ENCODE measurements at regions not wholly inside any gene's neighbourhood (a gene's known extent, or its start where the extent isn't known, plus 50 kb on each side); places are given as distances from the start of the nearest gene placed in this dataset.

DNA sequence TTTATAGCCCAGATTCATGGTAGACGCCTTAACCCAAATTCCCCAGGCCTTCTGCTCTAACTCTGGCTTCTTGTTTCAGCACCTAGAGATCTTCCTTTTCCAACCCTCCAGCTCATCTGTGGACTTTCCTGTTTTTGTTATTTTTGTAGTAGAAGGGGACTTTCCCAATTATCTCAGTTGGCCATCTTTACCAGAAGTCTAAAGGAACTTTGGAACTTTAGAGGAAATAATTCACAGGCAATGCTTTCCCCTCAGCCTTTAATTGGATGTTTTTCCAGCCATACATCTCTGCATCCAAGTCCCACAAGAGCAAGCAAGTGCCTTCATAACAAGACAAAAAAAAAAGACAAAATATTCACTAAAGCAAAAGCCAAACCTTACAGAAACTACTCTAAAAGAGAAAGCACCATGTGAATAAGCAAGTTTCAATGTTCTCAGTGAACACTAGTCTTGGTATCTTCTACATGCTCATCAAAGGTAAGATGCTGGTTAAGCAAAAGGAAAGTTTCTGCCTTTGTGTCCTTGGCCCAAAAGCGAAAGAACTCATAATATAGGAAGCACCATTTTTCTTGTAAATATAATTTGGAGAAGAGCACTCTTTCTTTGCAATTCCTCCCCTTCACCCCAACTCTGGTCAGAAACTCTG, 377.3 kb downstream of the SETD4 start:
- DNase-seq, result no peak

DNA sequence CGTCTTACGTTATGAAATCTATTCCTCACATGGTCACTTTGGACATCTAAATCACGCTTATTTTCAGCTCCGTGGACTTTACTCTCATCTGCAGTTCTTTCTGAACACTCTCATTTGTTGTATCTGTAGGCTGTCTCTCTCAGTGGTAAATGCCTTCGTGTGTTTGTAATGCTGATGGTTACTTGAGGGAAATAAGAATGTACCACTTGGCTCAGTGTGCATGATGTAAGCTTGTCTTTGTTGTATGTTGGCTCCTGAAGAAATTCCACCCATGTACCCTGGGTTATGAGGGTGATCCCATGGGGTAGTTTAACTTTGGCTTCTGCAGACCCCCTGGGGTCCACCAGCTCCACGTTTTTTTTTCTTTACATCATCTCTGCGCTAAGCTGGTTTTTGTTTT, 378.4 kb downstream of the SETD4 start:
- no peak for DNase-seq

DNA sequence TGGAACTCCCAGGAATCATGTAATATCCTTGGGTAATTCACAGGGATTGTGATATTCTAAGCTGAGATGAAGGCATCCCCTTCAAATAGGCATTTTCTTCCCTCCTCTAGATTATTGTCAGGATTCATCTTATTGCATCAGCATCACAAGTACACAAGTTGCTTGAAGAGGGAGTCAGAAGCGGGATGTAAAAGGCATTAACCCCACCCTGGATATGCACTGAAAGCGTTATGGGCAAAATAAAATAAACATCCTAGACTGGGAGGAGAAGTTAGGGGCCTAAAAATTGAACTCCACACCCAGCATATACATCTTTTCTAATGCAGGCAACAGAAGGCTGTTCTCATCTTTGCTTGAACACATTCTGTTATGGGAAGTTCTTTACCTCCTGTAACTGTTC, 381.2 kb downstream of the SETD4 start:
- no peak for DNase-seq

DNA sequence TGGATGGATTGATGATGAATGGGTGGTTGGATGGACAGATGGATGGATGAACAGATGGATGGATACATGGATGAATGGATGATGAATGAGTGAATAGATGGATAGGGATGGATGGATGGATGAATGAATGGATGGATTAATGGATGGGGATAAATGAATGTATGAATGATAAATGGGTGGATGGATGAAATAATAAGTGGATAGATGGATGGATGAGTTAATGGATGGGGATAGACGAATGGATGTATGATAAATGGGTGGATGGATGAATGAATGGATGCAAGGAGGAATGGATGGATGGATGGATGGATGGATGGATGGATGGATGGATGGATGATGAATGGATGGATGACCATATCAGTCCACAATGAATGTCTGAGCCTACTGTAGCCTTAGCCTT, 381.9 kb downstream of the SETD4 start:
- no peak for DNase-seq

DNA sequence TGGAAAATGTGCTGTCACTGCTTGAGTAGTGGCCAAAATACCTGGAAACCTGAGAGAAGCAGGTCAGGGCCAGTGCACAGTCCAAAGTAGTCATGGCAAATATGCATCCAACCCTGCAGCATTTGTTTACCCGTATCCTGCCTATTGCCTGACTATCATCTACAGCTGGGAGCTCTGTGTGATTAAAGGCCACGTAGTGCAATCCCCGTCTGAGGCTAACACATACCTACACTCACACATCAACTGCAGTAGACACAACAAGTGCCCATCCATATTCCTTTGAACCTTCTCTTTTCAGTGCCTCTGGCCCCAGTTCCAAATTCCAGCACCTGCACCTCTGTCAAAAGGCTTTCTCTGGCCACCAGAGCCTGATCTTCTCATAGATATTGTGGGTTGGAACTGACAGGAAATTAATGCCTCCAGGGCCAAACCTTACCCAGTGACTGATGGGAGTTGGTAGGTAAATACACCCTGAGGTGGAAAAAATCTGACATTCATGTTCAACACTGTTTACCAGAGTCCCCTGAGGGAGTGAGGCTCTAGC, 383.0 kb downstream of the SETD4 start:
- no peak for DNase-seq

DNA sequence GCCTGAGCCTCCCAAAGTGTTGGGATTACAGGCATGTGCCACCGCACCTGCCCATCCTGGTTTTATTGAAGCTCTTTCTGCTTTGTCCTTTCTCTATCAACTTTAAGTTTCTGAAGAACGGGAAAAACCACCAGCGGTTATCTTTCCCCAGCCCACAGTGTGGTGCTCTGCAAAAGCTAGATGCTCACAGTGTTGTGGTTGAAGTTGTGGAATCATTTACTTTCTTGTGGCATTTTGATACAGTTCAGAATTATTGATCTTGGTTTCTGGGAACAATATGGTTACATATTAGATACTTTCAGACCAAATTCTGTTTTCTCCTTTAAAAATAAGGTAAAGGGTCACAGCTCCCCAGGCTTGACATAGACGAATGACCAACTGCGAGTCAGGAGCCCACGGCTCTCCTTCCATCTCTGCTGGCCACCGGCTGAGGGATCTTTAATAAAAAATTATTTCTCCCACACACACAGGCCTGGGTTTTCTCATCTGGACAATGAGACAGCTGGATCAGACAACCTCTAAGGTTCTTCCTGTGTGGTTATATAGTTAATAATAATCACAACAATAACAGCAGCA, 385.3 kb downstream of the SETD4 start:
- no peak for DNase-seq

DNA sequence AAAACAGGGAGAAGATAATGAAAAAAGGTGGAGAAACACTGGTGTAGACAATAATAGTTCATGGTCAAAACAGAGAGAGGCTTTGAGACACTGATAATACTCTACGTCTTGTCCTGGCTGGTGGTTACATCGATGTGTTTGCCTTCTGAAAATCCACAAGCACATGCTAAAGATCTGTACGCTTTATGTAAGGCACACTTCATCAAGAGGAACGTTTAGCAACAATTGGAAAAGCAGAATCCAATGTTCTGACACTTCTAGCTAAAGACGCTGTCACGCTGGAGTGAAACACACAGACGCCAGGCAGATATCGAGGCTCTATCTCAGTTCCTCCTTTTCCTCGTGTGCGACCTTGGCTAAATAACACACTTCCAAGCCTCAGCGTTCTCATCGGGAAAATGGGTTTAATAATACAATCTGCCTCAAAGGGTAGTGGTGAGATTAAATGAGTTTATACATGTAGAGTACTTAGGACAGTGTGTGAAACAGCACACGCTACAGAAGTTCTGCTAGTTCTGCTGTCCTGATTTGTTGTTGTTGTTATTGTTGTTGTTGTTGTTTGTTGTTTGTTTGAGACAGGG, 386.1 kb downstream of the SETD4 start:
- no peak for DNase-seq

DNA sequence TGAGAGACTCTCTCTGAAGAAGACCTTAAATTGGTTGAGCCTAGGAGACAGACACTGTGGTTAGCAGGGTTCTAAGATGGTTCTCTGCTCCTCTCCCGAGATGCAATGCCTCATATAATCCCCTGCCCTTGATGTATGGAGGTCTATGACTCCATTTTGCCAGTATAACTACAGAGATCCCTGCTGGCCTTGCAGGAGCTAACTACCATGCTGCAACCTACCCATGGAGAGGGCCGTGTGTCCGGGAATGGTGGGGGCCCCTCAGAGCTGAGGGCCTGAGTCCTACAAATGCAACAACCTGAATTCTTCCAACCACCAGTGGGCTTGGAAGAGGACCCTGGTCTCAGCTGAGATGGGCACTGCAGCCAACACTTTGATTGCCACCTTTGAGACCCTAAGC, 388.0 kb downstream of the SETD4 start:
- DNase-seq, result no peak

DNA sequence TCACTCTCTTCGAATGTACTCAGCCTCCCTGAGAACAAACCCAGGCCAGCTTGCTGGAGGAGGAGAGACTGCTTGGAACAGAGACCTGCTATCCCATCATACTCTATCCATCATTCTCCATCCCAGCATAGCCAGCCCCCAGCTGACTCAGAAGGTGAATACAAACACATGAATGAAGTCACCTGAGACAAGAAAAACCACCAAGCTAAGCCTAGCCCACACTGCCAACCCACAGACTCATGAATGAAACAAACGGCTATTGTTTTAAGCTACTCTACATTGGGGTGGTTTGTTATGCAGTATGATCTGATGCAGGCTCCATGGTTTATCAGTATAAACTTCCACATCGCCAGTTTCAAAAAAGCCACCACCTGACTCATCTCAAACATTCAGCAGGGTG, 395.6 kb downstream of the SETD4 start:
- DNase-seq, result no peak

DNA sequence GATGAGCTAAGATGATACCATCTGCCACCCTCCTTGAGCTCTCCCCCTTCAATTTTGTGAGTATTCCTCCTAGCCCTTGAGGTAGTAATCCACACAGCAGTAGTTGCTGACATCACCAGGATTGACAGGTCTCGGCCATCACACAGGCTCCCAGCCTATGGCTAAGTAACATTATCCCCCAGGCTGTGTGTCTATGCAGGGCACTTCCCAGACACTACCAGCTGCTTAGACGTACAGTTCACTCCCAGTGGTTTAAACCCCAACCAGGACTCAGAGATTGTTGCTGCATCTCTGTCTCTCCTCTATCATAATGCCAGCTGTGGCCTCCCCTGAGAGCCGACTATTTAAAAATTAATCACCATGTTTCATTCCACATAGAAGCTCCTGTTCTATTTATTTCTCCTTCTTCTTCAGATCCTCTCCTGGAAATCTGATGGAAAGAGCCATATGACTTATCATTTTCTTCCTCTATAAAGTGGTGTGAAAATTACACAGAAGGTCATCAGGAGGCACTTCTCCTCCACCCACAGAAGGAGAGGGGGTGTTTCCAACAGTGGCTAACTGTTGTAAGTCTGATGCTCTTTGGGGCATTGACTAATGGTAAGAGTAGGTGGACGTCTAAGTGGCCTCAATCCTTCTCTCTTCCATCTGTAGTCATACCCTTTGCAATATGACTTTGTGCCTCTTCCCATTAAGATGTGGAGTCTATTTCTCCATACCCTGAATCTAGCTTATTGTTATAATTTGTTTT, 396.3 kb downstream of the SETD4 start:
- no peak for DNase-seq

DNA sequence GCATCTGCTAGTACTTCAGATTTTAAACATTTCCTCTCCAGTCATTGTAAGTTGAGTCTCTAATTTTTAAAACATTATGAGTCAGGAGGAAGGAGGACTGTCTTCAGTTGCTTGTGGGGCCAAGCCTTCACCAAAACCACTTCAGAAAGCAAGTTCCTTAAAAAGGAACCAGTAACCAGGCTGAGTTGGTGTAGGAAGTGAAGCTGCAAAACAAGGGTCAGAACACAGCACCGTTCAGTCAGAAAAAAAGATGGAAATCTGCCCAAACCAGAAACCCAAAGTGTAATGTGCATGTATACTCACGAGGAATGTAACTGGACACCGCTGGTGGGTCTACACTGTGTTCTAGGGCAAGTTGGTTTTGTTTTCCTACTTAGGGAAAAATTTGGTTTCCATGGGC, 402.1 kb downstream of the SETD4 start:
- no peak for DNase-seq

DNA sequence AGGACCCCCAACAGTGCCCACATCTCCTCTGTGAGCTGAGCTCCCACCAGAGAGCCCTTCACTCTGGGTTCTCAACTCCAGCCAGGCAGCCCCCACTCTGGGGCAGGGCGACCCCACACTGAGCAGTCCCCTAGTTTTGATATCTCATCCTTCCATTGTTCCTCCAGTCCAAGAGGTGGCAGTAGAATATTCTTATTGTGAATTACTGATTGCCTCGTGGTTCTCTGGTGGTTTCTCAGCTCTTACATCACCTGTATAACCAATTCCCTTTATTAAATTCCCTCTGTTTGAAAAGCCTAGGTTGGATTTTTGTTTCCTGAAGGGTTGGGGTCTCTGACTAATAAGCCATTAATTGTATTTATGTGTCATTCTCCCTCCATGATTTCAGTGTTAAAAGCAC, 407.5 kb downstream of the SETD4 start:
- no peak for DNase-seq

DNA sequence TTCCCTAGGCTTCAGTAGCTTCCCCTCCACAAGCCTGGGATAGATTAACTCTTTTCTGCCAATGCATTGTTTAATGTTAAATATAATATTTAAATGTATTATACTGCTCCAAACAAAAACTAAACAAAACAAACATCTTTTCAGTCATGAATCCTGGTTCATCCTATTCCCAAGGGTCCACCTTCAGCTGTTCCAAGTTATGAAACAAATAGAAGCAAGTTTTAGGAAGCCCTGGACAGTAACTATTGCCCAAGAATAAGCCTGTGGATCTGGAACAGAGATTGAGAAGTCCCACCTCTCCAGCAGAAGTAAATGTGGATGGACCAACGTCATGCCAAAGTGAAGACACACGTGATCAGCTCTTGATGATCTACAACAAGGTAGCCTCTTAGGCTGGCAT, 408.1 kb downstream of the SETD4 start:
- no peak for DNase-seq

DNA sequence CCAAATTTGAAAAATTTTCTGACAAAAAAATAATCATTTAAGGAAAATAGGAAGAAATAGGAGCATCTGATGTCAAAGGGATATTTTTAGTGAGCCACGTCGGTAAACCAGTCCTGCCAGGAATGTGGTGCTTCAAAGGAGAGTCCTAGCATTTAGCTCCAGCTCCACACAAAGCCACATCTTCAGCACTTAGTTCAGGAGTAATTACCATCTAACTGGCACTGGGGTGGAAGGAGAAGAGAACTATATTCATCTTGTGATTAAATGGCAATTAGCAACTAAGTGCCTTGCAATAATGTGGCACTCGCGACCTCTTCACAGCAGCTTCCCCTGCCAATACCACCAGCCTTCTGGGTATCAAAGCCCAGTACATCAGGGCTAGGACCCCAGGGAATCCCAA, 409.1 kb downstream of the SETD4 start:
- DNase-seq, result peak; percentile 88

DNA sequence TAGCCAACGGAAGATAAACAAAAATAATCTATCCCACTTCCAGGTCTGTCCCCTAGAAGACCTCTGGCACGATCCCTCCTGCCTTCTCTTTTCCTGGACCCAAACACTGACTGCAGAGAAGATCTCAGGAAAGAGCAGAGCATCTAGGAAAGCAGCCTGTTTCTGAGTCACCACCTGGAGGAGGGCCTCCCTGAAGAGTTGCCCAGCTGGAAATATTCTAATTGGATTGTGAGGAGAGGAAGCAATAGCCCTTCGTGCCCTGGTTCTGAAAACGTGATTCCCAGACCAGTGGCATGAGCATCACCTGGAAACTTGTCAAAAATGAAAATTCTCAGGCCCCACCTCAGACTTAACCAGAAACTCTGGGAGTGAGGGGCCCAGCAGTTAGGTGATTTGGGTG, 411.1 kb downstream of the SETD4 start:
- no peak for DNase-seq

DNA sequence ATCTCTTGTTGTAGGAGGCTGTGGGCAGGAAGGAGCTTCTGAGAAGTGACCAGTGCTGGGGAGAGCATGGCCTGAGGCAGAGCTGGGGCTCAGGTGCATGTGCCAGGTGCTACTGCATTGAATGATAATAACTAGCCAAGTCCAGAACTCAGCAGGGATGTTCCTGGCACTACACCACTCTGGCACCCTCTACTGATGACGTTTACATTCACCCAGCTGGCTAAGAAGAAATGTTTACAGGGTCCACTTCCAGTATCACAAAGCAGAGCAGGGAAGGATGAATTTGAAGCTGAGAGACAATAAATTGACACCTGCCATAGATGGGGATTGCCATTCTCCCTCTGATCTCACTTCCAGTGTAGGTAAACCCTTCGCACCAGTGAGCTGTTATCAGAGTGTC, 411.8 kb downstream of the SETD4 start:
- peak; percentile 48 for DNase-seq

DNA sequence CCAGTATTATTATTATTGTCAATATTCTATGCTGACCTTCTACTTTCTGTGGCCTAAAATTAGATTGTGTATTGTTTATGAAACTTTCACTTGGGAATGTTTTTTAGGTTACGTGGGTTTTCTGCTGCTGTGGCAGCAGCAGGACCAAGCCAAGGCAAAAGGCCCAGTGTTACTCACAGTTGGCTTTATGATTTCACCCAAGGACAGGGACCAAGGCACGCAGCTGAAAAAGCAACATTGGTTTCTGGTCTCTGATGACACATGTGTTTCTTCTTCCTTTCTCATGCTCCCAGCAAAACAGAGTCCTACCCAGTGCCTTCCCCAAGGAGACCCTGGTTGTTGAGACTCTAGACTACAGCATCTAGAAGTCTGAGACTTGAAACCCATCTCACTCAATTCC, 413.7 kb downstream of the SETD4 start:
- DNase-seq, result no peak

DNA sequence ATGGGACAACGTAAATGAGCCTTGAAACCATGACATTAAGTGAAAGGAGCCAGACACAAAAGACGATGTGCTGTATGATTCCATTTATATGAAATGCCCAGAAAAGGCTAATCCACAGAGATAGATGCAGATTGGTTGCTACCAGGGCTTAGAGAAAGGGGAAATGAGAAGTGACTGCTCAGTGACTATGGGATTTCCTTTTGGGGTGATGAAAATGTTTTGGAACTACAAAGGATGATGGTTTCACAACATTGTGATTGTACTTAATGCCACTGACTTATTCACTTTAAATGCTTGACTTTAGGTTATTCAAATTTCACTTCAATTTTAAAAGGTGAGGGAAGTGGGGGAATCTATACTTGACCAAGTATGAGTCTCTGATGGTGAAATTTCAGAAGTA, 414.3 kb downstream of the SETD4 start:
- no peak for DNase-seq

DNA sequence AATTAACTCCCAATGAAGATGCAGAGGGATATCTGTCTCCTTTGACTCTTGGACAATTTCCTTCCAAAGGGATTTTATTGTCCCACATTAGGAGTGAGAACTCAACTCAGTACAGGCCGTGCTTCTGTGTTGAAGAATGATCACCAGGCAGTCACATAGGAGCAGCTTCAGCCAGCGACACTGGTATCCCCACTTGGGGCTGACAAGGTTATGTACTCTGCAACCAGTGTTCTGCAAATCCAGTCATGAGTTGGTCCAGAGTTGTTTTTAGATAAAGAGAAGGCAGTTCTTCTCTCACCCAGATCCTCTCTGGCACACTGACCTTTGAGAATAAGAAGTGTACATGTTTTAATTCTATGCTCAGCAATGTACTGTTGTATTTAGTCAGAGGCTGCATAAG, 415.8 kb downstream of the SETD4 start:
- DNase-seq, result no peak

DNA sequence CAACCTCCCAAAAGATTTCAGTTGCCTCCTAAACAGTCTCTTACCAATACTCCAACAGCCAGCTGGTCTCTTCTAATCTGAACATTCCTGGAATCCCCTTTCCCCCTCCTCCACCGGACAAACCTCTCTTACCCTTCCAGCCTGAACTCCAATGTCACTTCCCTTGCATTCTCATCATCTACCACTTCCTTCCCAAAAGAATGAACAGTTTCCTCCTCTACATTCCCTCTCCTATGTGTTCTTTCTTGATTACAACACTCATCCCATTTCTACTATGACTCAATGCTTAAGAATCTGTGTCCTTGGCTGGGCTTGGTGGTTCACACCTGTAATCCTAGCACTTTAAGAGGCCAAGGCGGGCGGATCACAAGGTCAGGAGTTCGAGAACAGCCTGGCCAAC, 417.1 kb downstream of the SETD4 start:
- no peak for DNase-seq

DNA sequence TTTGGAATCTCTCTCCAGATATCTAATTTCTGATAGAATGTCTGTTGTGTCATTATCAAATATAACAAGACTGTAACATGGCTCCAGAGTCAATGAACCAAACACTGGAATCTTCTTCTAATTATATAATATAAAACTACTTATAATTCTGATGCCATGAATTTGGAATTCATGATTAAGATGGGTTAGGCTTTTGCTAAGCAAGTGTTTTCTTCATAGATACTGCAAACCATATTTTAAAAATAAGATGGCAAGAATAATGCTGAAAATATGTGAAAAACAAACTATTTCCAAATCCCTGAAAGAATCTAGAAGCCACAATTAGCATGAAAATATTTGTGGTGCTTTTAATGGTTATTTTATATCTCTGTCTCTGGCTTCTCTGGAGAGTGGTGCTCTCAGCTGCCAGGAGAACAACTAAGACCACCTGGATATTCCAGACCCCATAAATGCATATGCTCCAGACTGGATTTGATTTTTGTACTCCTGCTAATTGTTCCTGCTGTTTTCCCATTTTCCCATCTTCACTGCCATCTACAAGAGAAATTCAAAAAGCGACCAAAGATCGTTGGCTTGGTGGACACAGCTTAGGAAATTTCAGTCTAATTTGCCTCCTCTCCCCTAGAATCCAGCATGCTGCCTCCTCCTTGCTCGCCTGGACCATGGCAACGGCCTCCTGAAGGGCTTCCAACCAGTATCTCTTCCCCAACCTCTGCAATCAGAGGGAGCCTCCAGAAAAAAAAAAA, 418.9 kb downstream of the SETD4 start:
- no peak for DNase-seq

DNA sequence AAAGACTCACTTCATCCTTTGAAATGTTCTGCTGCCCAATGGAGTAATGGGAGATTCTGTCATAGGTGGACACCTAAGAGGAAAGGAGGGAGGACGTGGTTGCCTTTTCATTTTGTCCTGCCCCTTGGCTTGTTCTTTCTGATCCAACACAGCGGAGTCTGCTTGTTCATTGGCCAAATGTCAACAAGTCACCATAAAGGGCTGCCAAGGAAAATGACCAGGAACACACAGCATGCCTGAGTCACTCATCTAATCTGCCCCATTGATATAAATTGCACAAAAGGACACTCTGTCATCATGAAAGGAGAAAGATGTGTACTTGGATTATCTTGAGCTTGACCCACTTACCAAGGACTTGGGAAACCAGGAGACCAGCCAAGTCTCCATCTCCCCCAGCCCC, 422.9 kb downstream of the SETD4 start:
- DNase-seq, result no peak

DNA sequence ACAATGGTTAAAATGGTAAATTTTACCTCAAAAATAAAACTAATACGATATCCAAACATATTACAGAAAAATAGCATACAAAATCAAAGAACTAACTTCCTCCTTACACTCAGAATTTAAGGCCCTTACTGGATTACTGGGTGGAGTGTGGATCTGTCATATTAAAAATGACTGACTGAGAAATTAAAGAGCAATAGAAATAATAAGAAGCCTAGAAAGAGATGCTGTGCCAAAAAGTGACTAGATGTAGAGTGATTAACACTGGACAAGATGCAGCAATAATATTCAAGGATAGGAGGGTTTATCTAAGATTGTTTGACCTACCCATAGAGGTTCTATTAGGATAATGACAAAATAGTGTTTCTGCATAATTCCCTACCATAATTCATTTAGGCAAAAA, 424.3 kb downstream of the SETD4 start:
- DNase-seq, result no peak

All from NCI-H1105 treated with DMSO at 0.1 percent for 48 hours (cell line).